Myocyte (in vitro differentiated cells): ENCODE measurements at regions not wholly inside any gene's neighbourhood (a gene's known extent, or its start where the extent isn't known, plus 50 kb on each side); places are given as distances from the start of the nearest gene placed in this dataset.
"Not testable (repeated sequence)": the region's sequence is repeated elsewhere in the genome, so short reads cannot be mapped to it uniquely, and the experiment has no call there.

Experiments used
- DNase-seq: peaks from one replicate; pipeline ENCODE4 v3.0.0-alpha.2; 2012; ENCODE audit warnings: low read depth

GRCh38 chr16:5206331-5206990 is 108.9 kb upstream of the EEF2KMT start:
- DNase-seq: no peak

GRCh38 chr16:5205361-5206040 is 107.9 kb upstream of the EEF2KMT start:
- no peak for DNase-seq

- not testable (repeated sequence) for DNase-seq
These were observed 106.1 kb upstream of the EEF2KMT start for GRCh38 chr16:5203675-5204074.

GRCh38 chr16:5200123-5200522 is 102.5 kb upstream of the EEF2KMT start:
- DNase-seq: no peak

GRCh38 chr16:5196204-5196603 is 98.6 kb upstream of the EEF2KMT start:
- DNase-seq: no peak

- DNase-seq: no peak
These were observed 96.3 kb upstream of the EEF2KMT start for GRCh38 chr16:5193861-5194260.

- no peak for DNase-seq
These were observed 91.4 kb upstream of the EEF2KMT start for GRCh38 chr16:5188989-5189352.

- DNase-seq: no peak
These were observed 90.9 kb upstream of the EEF2KMT start for GRCh38 chr16:5188318-5188988.

GRCh38 chr16:5187402-5187952 is 89.9 kb upstream of the EEF2KMT start:
- DNase-seq: no peak

GRCh38 chr16:5186381-5186903 is 88.8 kb upstream of the EEF2KMT start:
- DNase-seq: no peak

- DNase-seq: no peak
These were observed 78.9 kb upstream of the EEF2KMT start for GRCh38 chr16:5176505-5176904.

- no peak for DNase-seq
These were observed 77.7 kb upstream of the EEF2KMT start for GRCh38 chr16:5175266-5175665.

- no peak for DNase-seq
These were observed 68.9 kb upstream of the EEF2KMT start for GRCh38 chr16:5166486-5166885.

- DNase-seq: not testable (repeated sequence)
These were observed 67.8 kb upstream of the EEF2KMT start for GRCh38 chr16:5165429-5165828.

- DNase-seq: not testable (repeated sequence)
These were observed 65.2 kb upstream of the EEF2KMT start for GRCh38 chr16:5162801-5163200.

GRCh38 chr16:5161888-5162287 is 64.3 kb upstream of the EEF2KMT start:
- not testable (repeated sequence) for DNase-seq

- not testable (repeated sequence) for DNase-seq
These were observed 62.4 kb upstream of the EEF2KMT start for GRCh38 chr16:5160010-5160409.

- not testable (repeated sequence) for DNase-seq
These were observed 61.9 kb upstream of the EEF2KMT start for GRCh38 chr16:5159537-5159936.

- no peak for DNase-seq
These were observed 60.9 kb upstream of the EEF2KMT start for GRCh38 chr16:5158494-5158893.

- DNase-seq: not testable (repeated sequence)
These were observed 58.9 kb upstream of the EEF2KMT start for GRCh38 chr16:5156486-5156885.

GRCh38 chr16:5154006-5154405 is 56.4 kb upstream of the EEF2KMT start:
- DNase-seq: not testable (repeated sequence)

- not testable (repeated sequence) for DNase-seq
These were observed 53.8 kb upstream of the EEF2KMT start for GRCh38 chr16:5151409-5151808.
